ENCODE measurements at regions not wholly inside any gene's neighbourhood (a gene's known extent, or its start where the extent isn't known, plus 50 kb on each side); places are given as distances from the start of the nearest gene placed in this dataset.

DNA sequence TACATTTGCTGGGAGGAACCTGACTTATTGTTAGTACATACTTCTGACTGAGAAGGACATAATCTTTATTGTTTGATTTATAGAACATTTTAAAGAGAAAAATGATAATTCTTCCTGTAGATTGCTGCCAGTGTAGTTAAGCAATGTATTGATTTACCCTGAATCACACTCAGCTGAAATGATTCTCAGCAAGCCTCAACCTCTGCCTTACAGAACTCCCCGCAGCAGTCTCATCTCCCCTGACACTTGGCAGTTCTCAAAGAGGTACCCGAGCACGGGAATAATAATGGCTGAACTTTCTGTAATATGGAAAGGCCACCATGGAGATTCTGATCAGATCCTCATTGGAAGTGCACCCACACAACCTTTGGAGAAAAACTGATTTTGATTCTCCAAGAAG is 74.9 kb upstream of the RFX3 start:
- no peak for TF ChIP-seq POLR2A (IDR thresholded peaks at IDR 0.05; ENCODE audit: low read depth, low read length)
- TF ChIP-seq TAF1 (IDR thresholded peaks at IDR 0.05; ENCODE audit: low read depth, low read length) = no peak
- no peak for TF ChIP-seq POLR2AphosphoS5 (IDR thresholded peaks at IDR 0.05; ENCODE audit: low read depth, low read length)

Data from GM12891 (cell line).